NCI-H524 (cell line): ENCODE measurements at regions not wholly inside any gene's neighbourhood (a gene's known extent, or its start where the extent isn't known, plus 50 kb on each side); places are given as distances from the start of the nearest gene placed in this dataset.

Experiments
- DNase-seq, 2 experiments: peaks; one replicate each; lab custom pipeline; 2025; lab: John Stamatoyannopoulos, UW

GRCh38 chr2:14533131-14533757 lies 99.3 kb upstream of the LRATD1 start:
- DNase-seq: no peak

GRCh38 chr2:14535156-14535555 lies 97.4 kb upstream of the LRATD1 start:
- no peak for DNase-seq

- DNase-seq: no peak
Observed at GRCh38 chr2:14536976-14537375, 95.5 kb upstream of the LRATD1 start.

GRCh38 chr2:14540015-14540414 lies 92.5 kb upstream of the LRATD1 start:
- no peak for DNase-seq

GRCh38 chr2:14543284-14543683 lies 89.2 kb upstream of the LRATD1 start:
- DNase-seq: no peak

- DNase-seq: no peak
Observed at GRCh38 chr2:14544247-14544646, 88.3 kb upstream of the LRATD1 start.

- no peak for DNase-seq
Observed at GRCh38 chr2:14547830-14548229, 84.7 kb upstream of the LRATD1 start.

GRCh38 chr2:14550658-14551057 lies 81.9 kb upstream of the LRATD1 start:
- DNase-seq: no peak

- no peak for DNase-seq
Observed at GRCh38 chr2:14551069-14551468, 81.4 kb upstream of the LRATD1 start.

GRCh38 chr2:14552286-14552685 lies 80.2 kb upstream of the LRATD1 start:
- no peak for DNase-seq

GRCh38 chr2:14552818-14553217 lies 79.7 kb upstream of the LRATD1 start:
- no peak for DNase-seq

GRCh38 chr2:14554849-14555545 lies 77.5 kb upstream of the LRATD1 start:
- DNase-seq: no peak

- no peak for DNase-seq
Observed at GRCh38 chr2:14557111-14557510, 75.4 kb upstream of the LRATD1 start.

- no peak for DNase-seq
Observed at GRCh38 chr2:14557916-14558315, 74.6 kb upstream of the LRATD1 start.

GRCh38 chr2:14558335-14558919 lies 74.1 kb upstream of the LRATD1 start:
- DNase-seq: no peak

GRCh38 chr2:14560716-14561115 lies 71.8 kb upstream of the LRATD1 start:
- DNase-seq: no peak

- DNase-seq: no peak
Observed at GRCh38 chr2:14563324-14563723, 69.2 kb upstream of the LRATD1 start.

- no peak for DNase-seq
Observed at GRCh38 chr2:14565666-14566065, 66.9 kb upstream of the LRATD1 start.

GRCh38 chr2:14567561-14567960 lies 65.0 kb upstream of the LRATD1 start:
- no peak for DNase-seq

- DNase-seq: no peak
Observed at GRCh38 chr2:14569294-14569693, 63.2 kb upstream of the LRATD1 start.

- no peak for DNase-seq
Observed at GRCh38 chr2:14572633-14573032, 59.9 kb upstream of the LRATD1 start.

GRCh38 chr2:14577843-14578242 lies 54.7 kb upstream of the LRATD1 start:
- no peak for DNase-seq
